ENCODE measurements at regions not wholly inside any gene's neighbourhood (a gene's known extent, or its start where the extent isn't known, plus 50 kb on each side); places are given as distances from the start of the nearest gene placed in this dataset.
A peak's percentile ranks its signal among the peaks of the same experiment; 100 is the strongest.
"Not testable (repeated sequence)": the region's sequence is repeated elsewhere in the genome, so short reads cannot be mapped to it uniquely, and the experiment has no call there.

DNA sequence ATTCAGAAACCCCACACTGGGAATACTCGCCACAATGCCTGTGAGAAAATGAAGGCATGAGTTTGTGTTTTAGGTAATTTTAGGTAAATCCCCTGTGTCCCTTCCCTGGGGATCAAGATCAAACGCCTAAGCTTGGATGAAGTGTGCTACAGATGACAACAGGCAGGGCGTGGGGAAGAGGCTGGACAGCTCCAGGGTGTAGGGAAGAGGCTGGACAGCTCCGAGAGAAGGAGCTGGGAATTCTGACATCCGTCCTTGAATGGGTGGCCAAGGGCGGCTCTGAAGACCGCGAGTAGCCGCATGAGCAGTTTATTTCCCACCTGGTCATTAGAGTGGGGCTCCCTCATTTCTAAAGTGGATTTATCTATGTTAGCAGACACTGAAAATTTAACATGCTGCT is 109.7 kb downstream of the RAMP3 start:
- DNase-seq: no peak

DNA sequence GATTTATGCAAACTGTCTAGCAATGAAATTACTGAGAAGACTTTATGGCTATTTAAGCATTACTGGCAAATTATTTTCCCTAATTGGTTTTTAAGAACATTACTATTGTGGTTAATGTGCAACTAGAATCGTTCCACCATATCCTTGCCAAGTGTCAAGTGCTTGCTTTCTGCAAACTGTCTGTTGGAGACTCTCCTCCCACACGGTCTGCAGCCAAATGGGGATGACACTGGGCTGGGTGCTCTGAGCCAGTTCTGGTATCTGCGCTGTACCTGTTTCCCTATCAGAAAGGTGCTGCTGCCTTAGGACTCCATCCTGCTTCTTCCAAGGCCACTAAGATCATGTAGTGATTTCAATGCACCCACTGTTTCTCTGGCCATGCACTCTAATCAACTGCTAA is 110.4 kb downstream of the RAMP3 start:
- no peak for DNase-seq

DNA sequence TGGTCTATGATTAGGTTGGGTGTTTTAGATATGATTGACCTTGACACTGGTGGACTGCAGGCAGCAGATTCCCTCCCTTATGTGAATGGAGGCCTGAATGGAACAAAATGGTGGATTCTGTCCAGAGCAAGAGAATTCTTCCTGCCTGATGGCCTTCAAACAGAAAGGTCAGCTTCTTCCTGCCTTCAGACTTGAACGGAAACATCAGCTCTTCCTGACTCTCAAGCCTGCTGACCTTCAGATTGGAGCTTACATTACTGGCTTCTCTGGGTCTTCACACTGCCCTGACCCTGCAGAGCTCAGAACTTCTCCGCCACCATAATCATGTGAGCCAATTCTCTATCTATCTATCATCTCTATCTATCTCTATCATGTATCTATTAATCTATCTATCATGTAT is 111.6 kb downstream of the RAMP3 start:
- DNase-seq: no peak

DNA sequence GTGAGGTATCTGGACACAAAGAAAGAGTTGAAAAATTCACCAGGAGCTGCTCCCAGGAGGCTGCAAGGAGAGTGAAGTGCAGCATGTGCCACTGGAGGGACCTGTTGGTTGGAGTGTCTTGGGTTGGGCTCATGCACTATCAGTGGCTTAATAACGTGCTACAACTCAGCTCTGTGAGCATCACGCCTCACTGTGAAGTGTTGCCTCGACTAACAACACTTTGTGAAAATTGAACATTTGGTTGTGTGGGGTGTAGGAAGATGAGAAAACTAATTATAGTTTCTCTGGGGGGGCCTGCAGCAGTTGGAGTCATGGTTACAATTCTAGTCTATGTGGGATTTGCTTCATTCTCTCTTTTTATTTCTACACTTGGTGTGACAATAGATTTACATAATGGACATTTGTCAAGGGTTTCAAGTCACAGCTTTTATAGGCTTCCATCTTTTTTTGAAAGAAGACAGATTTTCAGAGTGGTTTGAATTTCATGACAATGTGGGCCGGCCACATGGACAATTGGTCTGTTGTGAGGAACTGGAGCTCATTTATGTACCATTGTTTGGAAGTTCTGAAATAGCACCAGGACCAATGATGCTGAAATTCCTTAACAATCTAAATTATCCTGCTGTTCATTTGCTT is 121.3 kb downstream of the RAMP3 start:
- peak in 14 of 58 donors; percentile 7 to 68 (median 32) for DNase-seq

DNA sequence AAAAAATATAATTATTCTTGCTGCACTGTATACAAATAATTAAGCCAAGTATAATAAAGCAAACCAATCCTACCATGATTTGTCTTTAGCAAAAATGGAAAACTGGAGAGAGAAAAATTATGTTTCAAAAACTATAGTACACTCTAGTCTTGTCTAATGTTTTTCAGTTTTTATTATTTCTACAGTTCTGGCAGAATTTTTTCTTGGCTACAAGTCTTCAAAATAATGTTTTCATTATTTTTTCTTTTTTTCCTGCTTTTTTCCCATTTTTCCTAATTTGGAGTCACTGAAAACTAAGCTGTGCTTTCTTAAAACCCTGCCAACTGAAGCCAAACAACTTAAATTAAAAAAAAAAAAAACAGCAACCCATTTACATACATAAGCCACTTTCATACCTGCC is 132.0 kb downstream of the RAMP3 start:
- DNase-seq: not testable (repeated sequence)

DNA sequence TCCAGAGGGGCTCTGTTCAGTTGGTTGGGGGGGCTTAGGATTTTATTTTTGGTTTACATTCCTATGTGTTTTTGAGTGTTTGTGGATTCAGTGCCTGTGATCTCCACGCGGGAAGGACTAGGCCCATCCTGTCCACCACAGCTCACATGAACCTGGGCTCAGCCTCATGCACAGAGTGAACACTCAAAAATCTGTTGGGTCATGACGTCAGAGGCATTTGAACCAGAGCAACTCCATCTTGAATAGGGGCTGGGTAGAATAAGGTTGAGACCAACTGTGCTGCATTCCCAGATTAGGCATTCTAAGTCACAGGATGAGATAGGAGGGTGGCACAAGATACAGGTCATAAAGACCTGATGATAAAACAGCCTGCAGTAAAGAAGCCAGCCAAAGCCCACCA is 133.3 kb downstream of the RAMP3 start:
- no peak for DNase-seq

DNA sequence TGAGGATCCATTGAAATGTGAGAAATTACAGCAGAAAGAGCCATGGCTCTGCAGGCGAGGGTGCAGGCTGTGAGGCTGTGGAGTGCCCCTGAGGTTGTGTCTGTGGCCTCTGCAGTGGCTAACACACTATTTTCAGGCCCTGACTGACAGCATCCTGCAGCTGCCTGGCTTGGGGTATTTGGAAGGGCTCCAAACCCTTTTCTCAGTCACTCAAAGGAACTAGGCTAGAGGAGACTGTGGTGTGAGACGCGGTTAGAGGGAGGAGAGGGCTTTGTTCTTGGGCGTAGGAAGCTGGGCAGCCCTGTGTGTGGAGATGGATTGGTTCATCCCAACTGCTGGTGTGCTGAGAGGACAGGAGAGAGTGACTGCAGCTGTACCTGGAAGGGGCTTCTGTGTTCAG is 134.9 kb downstream of the RAMP3 start:
- no peak for DNase-seq

DNA sequence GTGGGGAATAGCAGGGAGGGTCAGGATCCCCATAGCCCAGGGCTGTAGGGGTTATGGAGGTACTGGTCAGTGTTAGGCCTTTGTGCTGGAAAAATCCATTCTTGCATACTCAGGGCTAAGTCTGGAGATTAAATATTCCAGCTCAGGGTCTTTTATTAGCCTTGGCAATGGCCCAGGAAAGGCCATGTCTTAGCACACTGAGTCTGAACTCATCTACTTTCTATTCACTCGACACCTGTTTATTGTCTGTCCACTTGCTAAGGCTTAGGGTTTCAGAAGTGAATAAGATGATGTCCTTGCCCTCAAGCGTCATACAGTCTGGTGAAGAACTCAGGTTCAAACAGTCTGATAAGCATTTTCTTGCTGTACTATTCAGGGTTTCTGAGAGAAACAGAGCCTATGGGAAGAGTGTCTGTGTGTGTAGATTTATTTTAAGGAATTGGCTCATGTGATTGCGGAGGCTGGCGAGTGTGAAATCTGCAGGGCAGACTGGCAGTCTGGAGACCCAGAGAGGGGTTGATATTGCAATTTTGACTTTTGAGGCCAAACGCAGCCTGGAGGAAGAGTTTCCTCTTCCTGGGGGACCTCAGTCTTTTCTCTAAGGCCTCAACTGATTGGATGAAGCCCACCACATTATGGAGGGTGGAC is 135.8 kb downstream of the RAMP3 start:
- DNase-seq: peak in 1 of 58 donors; percentile 37

DNA sequence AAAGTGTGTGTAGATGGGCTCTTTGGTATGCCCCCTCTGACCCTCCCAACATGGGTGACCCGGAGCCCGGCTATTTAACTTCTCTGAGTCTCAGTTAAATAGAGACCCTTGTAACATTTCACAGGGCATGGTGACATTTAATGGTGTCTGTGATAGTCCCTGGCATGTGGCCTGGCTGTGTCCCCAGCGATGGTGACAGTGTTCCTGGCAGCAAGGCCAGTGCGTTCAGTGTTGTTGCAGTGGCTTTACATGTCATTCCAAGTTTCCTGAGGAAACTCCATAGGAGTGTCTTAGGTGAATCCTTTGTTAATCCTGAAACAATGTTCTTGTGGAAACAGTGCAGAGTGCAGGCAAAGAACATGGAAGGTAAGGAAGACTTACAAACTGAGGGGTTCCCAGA is 137.0 kb downstream of the RAMP3 start:
- no peak for DNase-seq

DNA sequence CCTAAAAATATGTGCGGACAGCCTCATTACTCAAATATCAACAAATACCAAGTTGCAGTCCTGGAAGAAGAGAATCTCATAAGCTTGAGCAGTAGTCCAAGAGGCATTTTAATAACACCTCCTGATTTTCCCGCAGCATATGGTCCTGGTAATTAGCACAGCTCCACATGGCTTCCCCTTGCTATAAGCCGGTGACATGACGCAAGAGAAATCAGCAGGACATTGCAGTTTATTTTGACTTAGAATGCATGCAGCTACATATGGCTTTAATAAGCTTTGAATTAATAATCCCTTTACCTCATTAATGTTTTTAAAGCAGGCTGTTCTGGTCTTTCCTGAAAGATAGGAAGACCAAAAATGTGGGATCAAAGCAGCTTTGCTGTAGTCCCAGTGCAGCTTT is 137.6 kb downstream of the RAMP3 start:
- DNase-seq: no peak

DNA sequence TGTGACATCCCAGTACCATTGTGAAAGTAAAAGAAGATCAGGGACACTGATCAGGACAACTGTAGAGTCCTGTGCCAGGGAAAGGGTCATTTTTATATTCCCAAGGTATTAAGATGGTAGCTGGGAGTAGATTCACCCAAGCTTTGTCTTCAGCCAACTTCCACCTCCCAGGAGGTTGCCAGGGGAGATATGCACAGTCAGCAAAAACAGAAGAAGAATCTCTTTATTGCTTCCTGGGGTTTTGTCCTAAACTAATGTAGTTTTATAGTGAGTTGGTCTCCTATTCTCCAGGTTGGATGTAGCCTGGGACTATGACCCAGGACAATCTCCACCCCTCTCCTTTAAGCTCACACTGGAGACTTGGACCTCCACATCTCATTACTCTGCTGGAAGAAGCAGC is 139.2 kb downstream of the RAMP3 start:
- DNase-seq: no peak

DNA sequence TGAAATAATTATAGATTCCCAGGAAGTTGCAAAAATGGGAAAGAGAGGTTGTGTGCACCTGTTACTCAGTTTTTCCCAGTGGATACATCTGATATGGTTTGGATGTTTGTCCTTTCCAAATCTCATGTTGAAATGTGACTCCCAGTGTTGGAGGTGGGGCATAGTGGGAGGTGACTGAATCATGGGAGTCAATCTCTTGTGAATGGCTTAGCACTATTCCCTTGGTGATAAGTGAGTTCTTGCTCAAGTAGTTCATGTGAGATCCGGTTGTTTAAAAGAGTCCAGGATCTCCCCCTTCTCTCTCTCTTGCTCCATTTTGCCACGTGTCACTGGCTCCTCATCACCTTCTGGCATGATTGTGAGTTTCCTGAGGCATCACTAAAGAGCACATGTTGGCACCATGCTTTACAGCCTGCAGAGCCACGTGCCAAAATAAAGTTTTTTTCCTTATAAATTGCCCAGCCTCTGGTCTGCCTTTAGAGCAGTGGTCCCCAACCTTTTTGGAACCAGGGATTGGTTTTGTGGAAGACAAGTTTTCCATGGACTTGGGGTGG is 149.2 kb downstream of the RAMP3 start:
- no peak for DNase-seq

DNA sequence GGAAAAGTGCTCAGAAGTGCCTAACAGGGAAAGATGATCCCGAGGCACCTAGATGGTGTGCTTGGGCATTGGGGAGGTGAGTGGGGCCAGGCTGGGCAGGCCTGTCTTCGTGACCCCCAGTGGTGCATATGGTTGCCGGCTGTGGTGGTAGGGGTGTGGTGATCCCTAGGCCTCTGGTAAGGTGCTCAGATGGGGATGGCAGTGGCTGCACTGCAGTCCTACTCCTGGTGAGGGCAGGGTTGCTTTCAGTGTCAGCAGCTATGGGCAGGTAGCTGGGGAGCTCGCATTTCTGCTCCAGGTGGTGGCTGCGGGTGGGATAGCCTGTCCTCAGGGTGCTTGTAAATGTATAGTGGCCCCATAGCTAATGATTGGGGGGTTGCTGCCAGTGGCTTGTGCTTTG is 154.0 kb downstream of the RAMP3 start:
- no peak for DNase-seq

DNA sequence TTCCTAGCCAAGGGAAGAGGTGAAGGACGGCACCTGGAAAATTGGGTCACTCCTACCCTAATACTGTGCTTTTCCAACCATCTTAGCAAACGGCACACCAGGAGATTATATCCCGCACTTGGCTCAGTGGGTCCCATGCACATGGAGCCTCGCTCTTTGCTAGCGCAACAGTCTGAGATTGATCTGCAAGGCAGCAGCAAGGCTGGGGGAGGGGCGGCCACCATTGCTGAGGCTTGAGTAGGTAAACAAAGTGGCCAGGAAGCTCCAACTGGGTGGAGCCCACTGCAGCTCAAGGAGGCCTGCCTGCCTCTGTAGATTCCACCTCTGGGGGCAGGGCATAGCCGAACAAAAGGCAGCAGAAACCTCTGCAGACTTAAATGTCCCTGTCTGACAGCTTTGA is 157.9 kb downstream of the RAMP3 start:
- not testable (repeated sequence) for DNase-seq

DNA sequence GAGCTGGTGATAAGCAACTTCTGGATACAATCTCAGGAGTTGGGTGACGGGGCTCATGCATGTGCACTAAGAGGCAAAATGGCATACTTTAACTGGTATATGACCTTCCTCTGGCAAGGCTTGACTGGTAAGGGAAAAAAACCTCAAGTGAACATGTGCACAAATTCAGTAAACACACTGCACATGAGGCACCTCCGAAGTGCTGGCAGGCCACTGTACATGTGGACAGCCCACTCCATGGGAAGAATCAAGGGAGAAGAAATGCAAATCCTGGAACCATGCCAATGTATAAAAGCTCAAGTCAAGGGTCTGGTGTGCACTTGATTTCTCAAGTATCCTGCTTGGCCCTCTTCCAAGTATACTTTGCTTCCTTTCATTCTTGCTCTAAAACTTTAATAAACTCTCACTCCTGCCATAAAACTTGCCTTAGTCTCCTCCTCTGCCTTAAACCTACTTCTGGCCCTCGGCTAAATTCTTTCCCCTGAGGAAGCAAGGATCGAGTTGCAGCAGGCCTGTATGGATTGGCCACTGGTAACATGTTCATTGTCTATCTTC is 167.2 kb downstream of the RAMP3 start:
- DNase-seq: no peak

DNA sequence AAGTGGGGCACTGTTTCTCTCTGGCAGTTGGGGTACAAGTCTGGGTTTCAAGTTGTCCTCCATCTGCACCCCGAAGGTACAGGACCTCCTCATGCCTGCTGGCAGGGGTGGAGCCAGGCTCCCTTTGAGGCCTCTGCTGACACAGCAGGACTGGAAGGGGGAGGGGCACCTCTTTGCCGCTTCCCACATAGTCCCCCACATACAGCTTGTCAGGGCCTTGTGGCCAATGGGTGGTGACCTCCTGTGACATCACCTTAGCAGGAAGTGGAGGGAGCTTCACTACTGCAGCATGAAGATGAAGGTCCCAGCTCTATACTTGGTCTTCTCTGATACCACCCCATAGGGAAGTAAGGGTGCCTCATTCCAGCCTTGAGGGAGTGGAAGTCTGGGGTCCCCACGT is 167.8 kb downstream of the RAMP3 start:
- DNase-seq: no peak

DNA sequence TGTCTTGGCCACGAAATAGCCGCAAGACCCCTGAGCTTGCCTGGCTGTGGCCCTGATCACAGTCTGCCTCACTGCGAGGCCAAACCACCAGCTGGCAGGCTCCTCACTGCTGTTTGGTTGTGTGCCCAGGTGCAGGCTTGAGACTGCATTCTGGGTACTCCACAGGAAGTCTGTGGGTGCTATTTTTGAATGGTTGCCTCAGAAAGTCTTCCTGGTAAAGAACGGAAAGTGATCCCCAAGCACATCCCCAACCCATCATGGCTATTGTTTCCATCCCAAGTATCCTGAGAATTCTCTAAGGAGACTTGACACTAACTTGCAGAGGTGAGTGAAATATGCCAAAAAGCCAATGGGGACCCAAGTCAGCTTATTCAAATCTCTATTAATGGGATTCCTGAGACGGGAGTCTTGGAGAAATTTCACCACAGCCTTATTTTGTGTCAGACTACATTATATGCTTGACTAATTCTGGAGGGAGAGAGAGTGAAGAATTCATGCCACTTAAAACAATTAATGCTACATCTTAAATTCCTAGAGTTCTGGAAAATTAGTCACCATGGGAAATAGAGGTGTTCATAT is 170.9 kb downstream of the RAMP3 start:
- DNase-seq: no peak

DNA sequence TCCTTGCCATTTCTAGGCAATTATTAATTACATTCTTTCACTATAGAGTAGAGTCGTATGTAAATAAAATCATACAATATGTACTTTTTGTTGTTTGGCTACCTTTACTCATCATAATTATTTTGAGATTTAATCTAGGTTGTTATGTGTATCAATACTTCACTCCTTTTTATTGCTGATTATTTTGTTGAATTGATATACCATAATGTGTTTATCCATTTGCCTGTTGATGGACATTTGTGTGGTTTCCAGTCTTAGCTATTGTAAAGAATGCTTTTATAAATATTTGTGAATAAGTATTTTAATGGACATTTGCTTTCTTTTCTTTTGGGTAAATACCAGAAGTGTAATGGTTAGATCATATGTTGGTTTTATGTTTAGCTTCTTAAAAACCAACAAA is 174.0 kb downstream of the RAMP3 start:
- DNase-seq: no peak

DNA sequence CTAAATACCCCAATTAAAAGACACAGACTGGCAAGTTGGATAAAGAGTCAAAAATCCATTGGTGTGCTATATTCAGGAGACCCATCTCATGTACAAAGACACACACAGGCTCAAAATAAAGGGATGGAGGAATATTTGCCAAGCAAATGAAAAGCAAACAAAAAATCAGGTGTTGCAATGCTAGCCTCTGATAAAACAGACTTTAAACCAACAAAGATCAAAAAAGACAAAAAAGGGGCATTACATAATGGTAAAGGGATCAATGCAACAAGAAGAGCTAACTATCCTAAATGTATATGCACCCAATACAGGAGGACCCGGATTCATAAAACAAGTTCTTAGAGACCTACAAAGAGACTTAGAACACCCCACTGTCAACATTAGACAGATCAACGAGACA is 177.4 kb downstream of the RAMP3 start:
- DNase-seq: not testable (repeated sequence)

DNA sequence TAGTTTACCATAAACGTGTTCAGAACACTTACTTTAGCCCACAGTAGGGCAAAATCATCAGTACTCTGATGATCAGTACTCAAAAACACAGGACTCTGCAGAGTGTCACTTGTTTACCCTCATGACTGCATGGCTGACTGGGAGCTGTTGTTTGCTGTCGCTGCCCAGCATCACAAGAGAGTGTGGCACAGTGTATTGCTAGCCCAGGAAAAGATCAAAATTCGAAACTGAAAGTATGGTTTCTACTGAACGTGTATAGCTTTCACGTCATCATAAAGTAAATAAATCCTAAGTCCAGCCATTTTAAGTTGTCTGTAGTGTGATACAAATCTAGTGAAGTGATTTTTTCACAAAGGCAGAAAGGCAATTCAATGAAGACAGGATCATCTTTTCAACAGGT is 184.6 kb downstream of the RAMP3 start:
- no peak for DNase-seq

DNA sequence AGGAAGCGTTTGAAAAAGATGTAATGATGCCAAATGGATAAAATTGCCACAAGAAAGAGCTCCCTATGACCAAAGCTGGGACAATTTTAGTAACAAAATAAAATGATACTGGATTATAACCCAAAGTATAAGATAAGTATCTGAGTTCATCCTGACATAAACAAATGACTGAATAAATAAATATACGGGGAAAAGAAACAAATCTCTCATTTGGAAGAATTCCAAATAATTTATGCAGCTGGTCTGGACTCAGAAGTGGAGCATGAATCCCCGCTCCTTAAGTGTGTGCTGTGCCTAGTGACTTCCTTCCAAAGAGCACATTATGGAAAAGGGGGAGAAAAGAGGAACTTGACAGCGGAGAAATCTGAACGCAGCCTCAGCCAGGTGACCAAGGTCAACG is 186.2 kb downstream of the RAMP3 start:
- DNase-seq: no peak

DNA sequence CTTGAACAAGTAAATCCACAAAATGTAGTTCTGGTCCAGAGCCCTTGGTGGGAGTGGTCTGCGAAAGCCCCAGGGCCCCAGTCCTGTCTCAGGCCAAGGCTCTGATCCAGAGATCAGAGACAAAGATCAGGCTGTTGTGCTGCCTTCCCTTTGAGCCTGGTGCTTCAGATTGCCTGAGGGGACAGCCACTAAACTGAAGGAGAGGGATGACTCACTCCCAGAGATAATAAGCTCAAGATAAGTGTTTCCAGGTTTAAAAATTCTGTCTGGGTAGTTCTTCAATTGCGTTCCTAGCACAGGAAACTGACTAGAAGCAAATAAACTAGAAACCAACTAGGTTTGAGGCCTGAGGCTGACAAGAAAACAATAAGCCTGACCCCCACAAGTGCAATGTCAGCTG is 190.2 kb downstream of the RAMP3 start:
- no peak for DNase-seq

DNA sequence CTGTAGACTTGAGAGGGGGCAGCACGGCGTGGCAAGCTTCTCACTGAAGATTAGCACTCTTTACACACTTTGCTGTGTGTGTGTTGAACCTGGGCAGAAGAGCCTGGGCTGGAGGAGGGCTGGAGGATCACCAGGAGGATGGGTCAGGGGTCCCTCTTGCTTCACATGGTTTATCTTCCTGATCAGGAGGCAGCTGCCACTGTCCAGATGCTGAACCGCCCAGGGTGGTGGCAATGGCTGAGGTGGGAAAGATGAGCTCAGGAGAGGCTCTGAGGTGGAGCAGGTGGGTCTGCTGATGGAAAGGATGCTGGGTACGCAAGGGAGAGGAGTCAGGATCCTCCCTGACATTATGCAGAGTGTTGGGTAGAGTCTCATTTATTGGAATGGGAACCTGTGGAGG is 191.5 kb downstream of the RAMP3 start:
- no peak for DNase-seq
